ENCODE measurements at regions not wholly inside any gene's neighbourhood (a gene's known extent, or its start where the extent isn't known, plus 50 kb on each side); places are given as distances from the start of the nearest gene placed in this dataset.
"Not testable (repeated sequence)": the region's sequence is repeated elsewhere in the genome, so short reads cannot be mapped to it uniquely, and the experiment has no call there.

- DNase-seq (ENCODE audit: extremely low read depth, low read depth): no peak
- no peak for TF ChIP-seq CTCF (IDR thresholded peaks at IDR 0.05; ENCODE audit: low read depth, low read length)
Measured at GRCh38 chr14:106694638-106695393, 1168.4 kb downstream of the TMEM121 start.

- not testable (repeated sequence) for DNase-seq (ENCODE audit: extremely low read depth, low read depth)
Measured at GRCh38 chr14:106698620-106699267, 1172.4 kb downstream of the TMEM121 start.

GRCh38 chr14:106703651-106704050, 1177.3 kb downstream of the TMEM121 start:
- DNase-seq (ENCODE audit: extremely low read depth, low read depth): not testable (repeated sequence)

- DNase-seq (ENCODE audit: extremely low read depth, low read depth): not testable (repeated sequence)
Measured at GRCh38 chr14:106706488-106706887, 1180.1 kb downstream of the TMEM121 start.

GRCh38 chr14:106710187-106710586, 1183.8 kb downstream of the TMEM121 start:
- not testable (repeated sequence) for DNase-seq (ENCODE audit: extremely low read depth, low read depth)

GRCh38 chr14:106712513-106712912, 1186.1 kb downstream of the TMEM121 start:
- not testable (repeated sequence) for DNase-seq (ENCODE audit: extremely low read depth, low read depth)

GRCh38 chr14:106714446-106715428, 1188.4 kb downstream of the TMEM121 start:
- not testable (repeated sequence) for DNase-seq (ENCODE audit: extremely low read depth, low read depth)

GRCh38 chr14:106717544-106717943, 1191.2 kb downstream of the TMEM121 start:
- DNase-seq (ENCODE audit: extremely low read depth, low read depth): not testable (repeated sequence)

- not testable (repeated sequence) for DNase-seq (ENCODE audit: extremely low read depth, low read depth)
Measured at GRCh38 chr14:106719880-106720279, 1193.5 kb downstream of the TMEM121 start.

- DNase-seq (ENCODE audit: extremely low read depth, low read depth): not testable (repeated sequence)
Measured at GRCh38 chr14:106721926-106722325, 1195.5 kb downstream of the TMEM121 start.

- not testable (repeated sequence) for DNase-seq (ENCODE audit: extremely low read depth, low read depth)
Measured at GRCh38 chr14:106722813-106723687, 1196.7 kb downstream of the TMEM121 start.

GRCh38 chr14:106727962-106728361, 1201.6 kb downstream of the TMEM121 start:
- DNase-seq (ENCODE audit: extremely low read depth, low read depth): not testable (repeated sequence)

- TF ChIP-seq CTCF (IDR thresholded peaks at IDR 0.05; ENCODE audit: low read depth, low read length): no peak
- no peak for DNase-seq (ENCODE audit: extremely low read depth, low read depth)
Measured at GRCh38 chr14:106728611-106729010, 1202.2 kb downstream of the TMEM121 start.
